SW480 (cell line): ENCODE measurements at regions not wholly inside any gene's neighbourhood (a gene's known extent, or its start where the extent isn't known, plus 50 kb on each side); places are given as distances from the start of the nearest gene placed in this dataset.
A peak's percentile ranks its signal among the peaks of the same experiment; 100 is the strongest.
"Not testable (repeated sequence)": the region's sequence is repeated elsewhere in the genome, so short reads cannot be mapped to it uniquely, and the experiment has no call there.

Experiments
- DNase-seq: peaks from one replicate; pipeline ENCODE4 v3.0.0-alpha.2; 2016; ENCODE audit warnings: low spot score

GRCh38 chr16:14002416-14002990 is 68.6 kb upstream of the MRTFB start:
- no peak for DNase-seq

GRCh38 chr16:14003074-14003570 is 68.0 kb upstream of the MRTFB start:
- DNase-seq: peak; percentile 59

GRCh38 chr16:14004031-14004728 is 66.9 kb upstream of the MRTFB start:
- DNase-seq: no peak

- no peak for DNase-seq
Observed at GRCh38 chr16:14004729-14005315, 66.3 kb upstream of the MRTFB start.

- DNase-seq: no peak
Observed at GRCh38 chr16:14005335-14005734, 65.8 kb upstream of the MRTFB start.

- no peak for DNase-seq
Observed at GRCh38 chr16:14007450-14007849, 63.7 kb upstream of the MRTFB start.

GRCh38 chr16:14011001-14011400 is 60.1 kb upstream of the MRTFB start:
- no peak for DNase-seq

GRCh38 chr16:14011846-14012245 is 59.3 kb upstream of the MRTFB start:
- DNase-seq: no peak

- DNase-seq: no peak
Observed at GRCh38 chr16:14013145-14013570, 58.0 kb upstream of the MRTFB start.

- peak; percentile 14 for DNase-seq
Observed at GRCh38 chr16:14013571-14014283, 57.4 kb upstream of the MRTFB start.

GRCh38 chr16:14014284-14014625 is 56.9 kb upstream of the MRTFB start:
- DNase-seq: no peak

- DNase-seq: no peak
Observed at GRCh38 chr16:14015033-14015432, 56.1 kb upstream of the MRTFB start.

- no peak for DNase-seq
Observed at GRCh38 chr16:14015461-14015860, 55.7 kb upstream of the MRTFB start.

GRCh38 chr16:14015948-14016347 is 55.2 kb upstream of the MRTFB start:
- DNase-seq: no peak

GRCh38 chr16:14016362-14016761 is 54.8 kb upstream of the MRTFB start:
- DNase-seq: not testable (repeated sequence)

GRCh38 chr16:14017886-14018285 is 53.2 kb upstream of the MRTFB start:
- no peak for DNase-seq

GRCh38 chr16:14018851-14019250 is 52.3 kb upstream of the MRTFB start:
- DNase-seq: no peak

- no peak for DNase-seq
Observed at GRCh38 chr16:14020141-14020540, 51.0 kb upstream of the MRTFB start.
